ENCODE measurements at regions not wholly inside any gene's neighbourhood (a gene's known extent, or its start where the extent isn't known, plus 50 kb on each side); places are given as distances from the start of the nearest gene placed in this dataset.

DNA sequence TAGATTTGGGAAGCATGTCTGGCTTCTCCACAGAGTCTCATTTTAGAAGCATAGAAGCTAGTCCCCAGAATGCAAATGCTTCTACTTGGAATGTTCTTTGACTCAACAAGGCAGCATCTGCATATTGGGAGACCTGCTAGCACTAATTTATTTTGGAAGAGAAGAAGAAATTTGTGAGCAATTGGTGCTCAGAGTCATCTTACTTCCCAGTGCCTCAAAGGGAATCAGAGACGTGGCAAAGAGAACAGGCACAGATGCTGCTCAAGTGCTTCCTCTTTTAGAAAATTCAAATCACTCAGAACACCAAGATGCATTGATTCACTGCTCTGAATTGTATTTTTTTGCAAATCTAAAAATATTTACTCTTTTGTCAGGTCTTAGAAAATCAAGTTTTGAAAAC, 255.7 kb downstream of the BRINP2 start:
- in situ Hi-C loops (cut with MboI; ENCODE audit: low pct_unique_long_range_greater_than_20kb, low sequenced_read_pairs, unreplicated experiment), result no loop called here
- TF ChIP-seq, protein P1, sequence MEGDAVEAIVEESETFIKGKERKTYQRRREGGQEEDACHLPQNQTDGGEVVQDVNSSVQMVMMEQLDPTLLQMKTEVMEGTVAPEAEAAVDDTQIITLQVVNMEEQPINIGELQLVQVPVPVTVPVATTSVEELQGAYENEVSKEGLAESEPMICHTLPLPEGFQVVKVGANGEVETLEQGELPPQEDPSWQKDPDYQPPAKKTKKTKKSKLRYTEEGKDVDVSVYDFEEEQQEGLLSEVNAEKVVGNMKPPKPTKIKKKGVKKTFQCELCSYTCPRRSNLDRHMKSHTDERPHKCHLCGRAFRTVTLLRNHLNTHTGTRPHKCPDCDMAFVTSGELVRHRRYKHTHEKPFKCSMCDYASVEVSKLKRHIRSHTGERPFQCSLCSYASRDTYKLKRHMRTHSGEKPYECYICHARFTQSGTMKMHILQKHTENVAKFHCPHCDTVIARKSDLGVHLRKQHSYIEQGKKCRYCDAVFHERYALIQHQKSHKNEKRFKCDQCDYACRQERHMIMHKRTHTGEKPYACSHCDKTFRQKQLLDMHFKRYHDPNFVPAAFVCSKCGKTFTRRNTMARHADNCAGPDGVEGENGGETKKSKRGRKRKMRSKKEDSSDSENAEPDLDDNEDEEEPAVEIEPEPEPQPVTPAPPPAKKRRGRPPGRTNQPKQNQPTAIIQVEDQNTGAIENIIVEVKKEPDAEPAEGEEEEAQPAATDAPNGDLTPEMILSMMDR (IDR thresholded peaks at IDR 0.05; ENCODE audit: extremely low read depth, insufficient read depth, missing control alignments), result no peak
- DNase-seq (ENCODE audit: low spot score), result no peak

DNA sequence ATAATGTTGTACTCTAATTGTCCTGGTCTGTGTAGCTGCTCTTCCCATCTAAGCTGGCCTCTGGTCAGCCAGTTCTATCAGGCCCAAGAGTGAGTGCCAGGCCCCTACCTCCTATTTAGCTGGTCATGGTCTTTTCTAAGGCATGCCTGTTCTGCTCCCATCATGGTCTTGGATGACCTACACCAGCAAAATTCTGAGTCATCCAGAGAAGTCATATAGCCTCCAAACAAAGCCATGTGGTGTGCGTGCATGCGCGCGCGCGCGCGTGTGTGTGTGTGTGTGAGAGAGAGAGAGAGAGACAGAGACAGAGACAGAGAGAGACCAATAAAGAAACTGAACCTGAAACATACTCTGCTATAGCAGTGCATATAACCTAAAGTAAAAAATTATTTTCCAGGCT, 254.4 kb downstream of the BRINP2 start:
- TF ChIP-seq, protein P1 (IDR thresholded peaks at IDR 0.05; ENCODE audit: extremely low read depth, insufficient read depth, missing control alignments), result no peak
- in situ Hi-C loops (cut with MboI; ENCODE audit: low pct_unique_long_range_greater_than_20kb, low sequenced_read_pairs, unreplicated experiment), result no loop called here
- no peak for DNase-seq (ENCODE audit: low spot score)

GRCh38 chr1:177424744-177425143, 254.0 kb downstream of the BRINP2 start:
- TF ChIP-seq, protein P1 (IDR thresholded peaks at IDR 0.05; ENCODE audit: extremely low read depth, insufficient read depth, missing control alignments), result no peak
- no peak for DNase-seq (ENCODE audit: low spot score)
- in situ Hi-C loops (cut with MboI; ENCODE audit: low pct_unique_long_range_greater_than_20kb, low sequenced_read_pairs, unreplicated experiment), result no loop called here

DNA sequence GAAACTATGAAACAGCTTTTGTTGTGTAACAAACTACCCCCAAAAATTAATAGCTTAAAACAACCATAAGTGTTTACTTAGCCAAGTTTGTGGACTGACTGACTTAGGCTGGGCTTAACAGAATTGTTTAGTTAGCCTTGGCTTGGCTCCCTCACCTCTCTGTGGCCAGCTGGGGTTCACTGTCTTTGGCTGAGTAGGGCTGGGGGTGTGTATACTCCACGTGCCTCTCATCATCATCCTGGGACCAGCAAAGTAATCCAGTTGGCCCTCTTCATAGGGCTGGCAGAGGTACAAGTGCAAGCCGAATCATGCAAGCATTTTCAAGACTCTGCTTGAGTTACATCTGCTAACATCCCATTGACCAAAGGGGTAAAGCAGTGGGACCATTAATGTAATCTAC, 252.3 kb downstream of the BRINP2 start:
- TF ChIP-seq, protein P1 (IDR thresholded peaks at IDR 0.05; ENCODE audit: extremely low read depth, insufficient read depth, missing control alignments), result no peak
- DNase-seq (ENCODE audit: low spot score), result no peak
- in situ Hi-C loops (cut with MboI; ENCODE audit: low pct_unique_long_range_greater_than_20kb, low sequenced_read_pairs, unreplicated experiment), result no loop called here

DNA sequence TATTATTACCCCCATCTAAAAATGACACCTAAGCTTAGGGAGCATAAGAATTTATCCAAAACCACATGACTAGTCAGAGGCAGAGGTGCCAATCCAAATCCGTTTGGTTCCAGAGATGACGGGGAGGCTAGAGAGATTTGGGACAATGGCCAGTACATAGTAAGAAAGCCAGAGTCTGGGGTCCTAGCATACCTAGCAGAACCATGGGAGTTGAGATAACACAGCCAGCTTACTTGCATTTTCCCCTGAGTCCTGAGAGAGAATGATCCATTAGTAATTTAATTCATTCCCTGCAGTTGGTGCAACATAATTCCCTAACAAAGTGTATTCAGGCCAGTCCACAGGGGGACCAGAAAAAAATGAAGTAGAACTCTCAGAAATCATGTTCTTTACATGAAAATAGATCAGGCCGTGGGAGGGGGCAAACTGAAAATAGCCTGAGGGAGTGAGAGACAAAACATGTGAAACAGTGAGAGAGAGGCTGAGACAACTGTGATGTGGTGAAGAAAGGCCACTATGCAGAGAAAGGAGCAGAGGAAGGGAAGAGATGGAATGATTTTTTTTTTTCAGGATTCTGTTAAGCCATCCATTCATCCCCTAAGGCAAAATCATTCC, 243.3 kb downstream of the BRINP2 start:
- no peak for DNase-seq (ENCODE audit: low spot score)
- TF ChIP-seq, protein P1 (IDR thresholded peaks at IDR 0.05; ENCODE audit: extremely low read depth, insufficient read depth, missing control alignments), result no peak
- in situ Hi-C loops (cut with MboI; ENCODE audit: low pct_unique_long_range_greater_than_20kb, low sequenced_read_pairs, unreplicated experiment), result no loop called here

GRCh38 chr1:177411381-177411780, 240.6 kb downstream of the BRINP2 start:
- in situ Hi-C loops (cut with MboI; ENCODE audit: low pct_unique_long_range_greater_than_20kb, low sequenced_read_pairs, unreplicated experiment), result no loop called here
- no peak for DNase-seq (ENCODE audit: low spot score)
- TF ChIP-seq, protein P1 (IDR thresholded peaks at IDR 0.05; ENCODE audit: extremely low read depth, insufficient read depth, missing control alignments), result no peak

All from GM13977 (cell line).